HG02885 (cell line): ENCODE measurements at regions not wholly inside any gene's neighbourhood (a gene's known extent, or its start where the extent isn't known, plus 50 kb on each side); places are given as distances from the start of the nearest gene placed in this dataset.

Source experiments
- ATAC-seq: cut with Tn5 transposase; IDR thresholded peaks from one replicate; pipeline ENCODE4 v1.9.1; 2021; ENCODE audit warnings: mild to moderate bottlenecking; ENCODE audit not compliant: unreplicated experiment, poor library complexity

DNA sequence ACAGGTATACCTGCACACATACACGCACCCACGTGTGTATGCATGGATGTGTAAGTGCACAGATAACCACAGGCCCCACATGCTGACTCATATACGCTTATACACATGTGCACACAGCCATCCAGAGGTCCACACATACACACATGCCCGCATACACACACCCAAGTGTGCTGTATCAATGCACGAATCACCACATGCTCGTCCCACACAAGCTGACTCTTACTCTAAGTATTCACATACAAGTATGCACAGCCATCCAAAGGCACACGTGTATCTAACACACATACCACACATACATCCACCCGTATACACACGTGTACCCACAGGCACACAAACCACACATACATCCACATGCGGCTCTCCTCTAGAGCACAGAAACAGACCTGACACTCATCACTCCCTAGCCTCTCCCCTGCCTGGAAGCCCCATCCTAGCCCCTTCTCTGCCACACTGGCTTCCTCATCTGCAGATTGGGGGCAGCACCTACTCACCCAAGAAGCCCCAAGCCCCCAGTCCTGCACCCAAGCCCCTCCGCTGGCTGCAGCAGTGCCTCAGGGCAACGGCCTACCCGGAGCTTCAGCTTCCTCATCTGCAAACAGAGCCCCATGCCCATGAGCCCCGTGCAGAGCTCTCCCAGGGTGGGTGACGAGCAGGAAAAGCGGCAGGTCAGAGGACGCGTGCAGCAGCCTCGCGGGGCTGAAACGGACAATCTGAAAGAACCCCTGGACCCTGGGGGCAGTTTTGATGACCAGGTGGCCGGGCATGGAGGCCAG lies 105.4 kb downstream of the NCOR2 start:
- ATAC-seq = no peak

- no peak for ATAC-seq
Observed at GRCh38 chr12:124461241-124461673, 106.2 kb downstream of the NCOR2 start.

DNA sequence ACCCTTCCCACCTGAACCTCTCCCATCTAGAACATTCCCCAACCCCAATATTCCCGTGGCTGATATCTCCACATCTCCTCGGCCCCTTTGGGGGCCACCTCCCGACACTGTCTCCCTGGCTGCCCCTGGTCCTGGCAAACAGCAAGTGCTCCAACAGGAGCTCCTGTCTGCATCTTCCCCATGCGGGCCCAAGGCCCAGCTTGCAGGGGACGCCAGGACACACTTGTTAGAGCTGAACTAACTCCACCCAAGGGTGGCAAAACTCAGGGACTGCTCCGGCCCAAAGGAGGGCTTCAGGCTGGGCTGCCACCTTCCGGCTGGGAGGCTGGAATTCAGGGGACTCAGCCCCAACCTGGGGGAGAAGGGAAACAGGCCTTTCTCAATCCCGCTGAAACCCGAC lies 106.6 kb downstream of the NCOR2 start:
- no peak for ATAC-seq

- no peak for ATAC-seq
Observed at GRCh38 chr12:124459852-124460645, 107.4 kb downstream of the NCOR2 start.

DNA sequence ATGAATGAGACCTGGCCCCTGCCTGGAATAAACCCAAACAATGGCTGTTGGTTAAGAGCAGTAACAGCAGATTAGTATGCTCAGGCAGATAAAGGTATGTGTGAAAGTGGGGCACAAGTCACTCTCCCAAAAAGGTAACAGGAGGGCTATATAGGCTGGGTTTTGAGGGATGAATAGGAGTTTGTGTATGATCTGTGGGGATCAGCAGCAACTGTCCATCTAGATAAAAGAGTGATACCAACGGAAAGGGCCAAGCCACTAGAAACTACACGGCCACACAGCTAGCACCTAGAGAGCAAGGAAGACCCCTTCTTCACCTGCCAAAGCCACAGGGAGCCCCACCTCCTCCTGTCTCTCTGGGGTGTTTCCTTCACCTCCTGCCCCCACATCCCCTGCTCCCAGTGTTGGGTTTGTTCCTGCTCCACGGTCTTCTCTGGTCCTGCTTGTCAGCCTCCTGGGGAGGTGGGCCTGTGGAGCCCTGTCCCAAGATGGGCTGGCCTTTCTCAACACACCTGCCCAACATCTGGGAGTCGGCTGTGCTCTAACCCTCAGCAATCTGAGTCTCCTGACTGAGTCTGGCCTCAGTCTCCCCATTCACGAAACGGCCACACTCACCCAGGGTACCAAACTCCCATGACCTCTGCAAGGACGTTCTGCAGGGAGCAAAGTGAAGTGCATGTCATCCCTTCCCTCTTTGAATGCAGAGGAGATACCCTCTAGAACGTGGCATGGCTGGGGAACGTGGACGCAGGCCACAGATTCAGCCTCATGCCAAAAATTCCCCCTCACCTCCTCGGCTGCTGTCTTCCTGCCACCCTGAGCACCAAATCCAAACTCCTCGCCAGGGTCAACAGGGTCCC lies 108.2 kb downstream of the NCOR2 start:
- no peak for ATAC-seq

GRCh38 chr12:124458220-124458991 lies 109.0 kb downstream of the NCOR2 start:
- no peak for ATAC-seq

GRCh38 chr12:124457287-124458219 lies 109.9 kb downstream of the NCOR2 start:
- peak; percentile 46 for ATAC-seq

GRCh38 chr12:124456652-124457152 lies 110.7 kb downstream of the NCOR2 start:
- ATAC-seq = peak; percentile 35

GRCh38 chr12:124456133-124456651 lies 111.2 kb downstream of the NCOR2 start:
- ATAC-seq = no peak

DNA sequence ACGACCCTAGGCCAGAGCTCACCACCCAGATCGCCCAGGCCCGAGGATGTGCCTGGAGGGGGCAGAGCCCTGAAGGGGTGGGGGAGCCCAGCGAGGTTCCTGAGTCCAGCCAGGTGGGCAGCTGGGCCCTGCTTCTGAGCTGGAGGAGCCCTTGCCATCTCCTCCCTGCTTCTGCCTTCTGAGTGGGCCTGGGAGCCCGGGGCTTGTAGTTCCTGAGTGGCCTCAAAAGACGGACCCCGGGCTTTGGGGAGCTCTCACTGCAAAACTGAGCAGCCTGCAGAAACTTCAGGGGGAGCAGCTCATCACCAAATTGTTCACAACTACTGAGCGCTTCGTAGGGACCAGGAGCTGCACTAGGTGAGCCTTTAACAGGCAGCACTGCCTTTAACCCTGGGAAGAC lies 112.1 kb downstream of the NCOR2 start:
- ATAC-seq = no peak

- no peak for ATAC-seq
Observed at GRCh38 chr12:124454735-124455134, 112.7 kb downstream of the NCOR2 start.

DNA sequence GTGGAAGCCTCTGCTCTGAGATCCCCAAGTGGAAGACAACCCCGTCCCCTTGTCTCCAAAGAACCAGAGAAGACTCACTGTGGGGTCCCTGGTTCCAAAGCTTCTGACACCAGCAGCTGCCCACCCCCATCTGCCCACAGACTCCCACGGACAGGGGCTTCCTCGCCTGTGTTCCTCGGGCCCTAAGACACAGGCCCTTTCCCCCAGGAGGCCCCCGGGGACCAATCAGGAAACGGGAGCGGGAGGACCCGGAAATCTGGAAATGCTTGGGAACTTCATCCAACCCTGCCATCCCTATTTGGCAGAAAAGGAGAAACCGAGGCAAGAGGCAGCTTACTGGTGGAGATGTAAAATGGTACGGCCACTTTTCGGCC lies 113.1 kb downstream of the NCOR2 start:
- no peak for ATAC-seq

DNA sequence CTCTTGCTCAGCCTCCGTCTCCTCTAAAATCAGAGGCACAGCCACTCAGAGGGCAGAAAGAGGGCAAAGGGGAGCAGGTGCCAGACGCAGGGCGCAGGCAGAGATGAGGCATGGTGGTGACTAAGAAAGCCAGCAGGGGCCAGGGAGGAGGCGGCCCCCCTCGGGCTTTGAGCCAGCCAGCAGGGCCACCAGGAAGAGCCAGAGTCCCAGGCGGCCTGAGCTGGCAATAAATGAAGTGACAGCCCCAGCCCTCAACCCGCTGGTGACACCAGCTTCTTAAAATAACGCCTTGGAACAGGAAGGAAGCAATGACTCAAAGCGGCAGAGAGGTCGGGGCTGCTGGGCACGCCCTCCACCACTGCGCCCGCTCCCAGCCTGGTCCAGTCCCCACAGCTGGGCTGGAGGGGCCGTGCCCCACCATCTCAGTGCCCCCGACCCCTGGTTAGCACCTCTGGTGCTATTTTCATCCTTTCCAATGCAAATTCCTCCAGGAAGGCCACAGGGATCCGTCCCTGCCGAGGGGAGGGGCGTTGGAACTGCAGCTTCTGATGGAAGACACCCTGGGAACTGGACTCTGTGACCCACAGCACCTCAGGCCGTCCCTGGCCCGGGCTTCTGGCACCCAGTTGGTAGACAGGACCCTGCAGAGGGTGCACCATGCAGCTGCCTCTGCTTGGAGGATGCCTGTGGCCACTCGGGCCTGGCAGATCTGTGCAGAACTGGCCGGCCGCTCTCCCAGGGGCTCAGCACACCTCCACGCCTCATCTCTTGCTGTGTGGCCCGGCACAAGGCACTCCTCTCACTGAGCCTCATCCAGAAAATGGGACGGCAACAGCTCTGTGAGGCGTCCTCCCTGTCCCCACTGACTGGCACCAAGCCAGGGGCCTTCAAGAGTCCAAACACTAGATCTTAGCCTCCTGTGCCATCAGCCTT lies 113.7 kb downstream of the NCOR2 start:
- ATAC-seq = peak; percentile 69

- no peak for ATAC-seq
Observed at GRCh38 chr12:124452576-124453331, 114.7 kb downstream of the NCOR2 start.

GRCh38 chr12:124451637-124452243 lies 115.7 kb downstream of the NCOR2 start:
- ATAC-seq = no peak

DNA sequence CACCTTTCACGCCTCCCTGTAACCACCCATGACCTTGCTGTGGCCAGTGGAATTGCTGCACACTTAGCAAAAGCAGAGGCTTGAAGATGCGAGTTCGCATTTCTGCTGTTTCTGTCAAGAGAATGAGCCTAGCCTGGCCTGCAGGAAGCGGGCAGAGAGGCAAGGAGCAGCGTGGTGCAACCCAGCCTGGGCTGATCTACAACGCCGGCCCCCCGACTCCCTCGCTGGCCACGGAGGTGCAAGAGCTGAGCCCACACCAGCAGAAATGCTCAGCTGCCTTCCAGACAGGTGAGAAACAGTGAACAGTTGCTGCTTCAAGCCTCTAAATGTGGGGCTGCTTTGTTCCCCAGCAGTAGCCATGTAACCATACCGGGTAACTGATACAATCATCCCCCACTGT lies 116.4 kb downstream of the NCOR2 start:
- no peak for ATAC-seq
